Tongue (tissue), 1 donor: ENCODE measurements at regions not wholly inside any gene's neighbourhood (a gene's known extent, or its start where the extent isn't known, plus 50 kb on each side); places are given as distances from the start of the nearest gene placed in this dataset.

Source experiments
- DNase-seq: peaks from one replicate; pipeline ENCODE4 v3.0.0-alpha.2; 2015

DNA sequence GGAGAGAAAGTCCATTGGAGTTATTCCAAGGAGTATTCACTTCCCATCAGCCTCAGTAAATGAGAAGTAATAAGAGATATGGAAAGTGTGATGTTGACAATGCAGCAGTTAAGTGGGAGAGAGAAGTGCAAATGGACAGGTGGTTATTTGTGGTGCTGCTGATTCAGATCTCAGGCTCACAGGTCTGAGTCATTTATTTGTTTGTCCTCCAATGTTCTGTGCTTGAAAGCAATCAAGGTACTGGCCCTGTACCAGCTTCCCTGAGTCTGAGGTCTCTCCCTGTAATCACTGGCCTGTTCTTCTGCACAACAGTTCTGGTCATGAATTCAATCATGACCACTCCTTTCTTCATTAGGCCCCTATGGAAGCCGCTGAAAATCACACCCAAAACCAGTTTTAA lies 827.7 kb downstream of the MAFB start:
- DNase-seq = no peak

DNA sequence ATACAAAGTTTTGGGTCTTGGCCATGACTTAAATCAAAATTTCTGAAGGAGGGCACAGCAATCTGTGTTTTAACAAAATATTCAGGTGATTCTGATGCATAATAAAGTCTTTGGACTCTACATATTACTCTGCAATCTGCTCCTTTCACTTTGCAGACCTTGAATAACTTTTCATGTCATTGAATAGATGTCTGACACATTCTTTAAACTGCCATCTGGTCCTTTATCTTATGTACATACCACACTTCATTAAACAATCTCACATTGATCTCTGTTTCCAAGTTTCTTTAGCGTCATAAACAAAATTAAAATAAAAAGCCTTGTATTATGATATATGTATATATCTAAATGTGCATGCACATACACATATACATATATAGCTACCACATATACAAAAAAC lies 831.2 kb downstream of the MAFB start:
- no peak for DNase-seq

DNA sequence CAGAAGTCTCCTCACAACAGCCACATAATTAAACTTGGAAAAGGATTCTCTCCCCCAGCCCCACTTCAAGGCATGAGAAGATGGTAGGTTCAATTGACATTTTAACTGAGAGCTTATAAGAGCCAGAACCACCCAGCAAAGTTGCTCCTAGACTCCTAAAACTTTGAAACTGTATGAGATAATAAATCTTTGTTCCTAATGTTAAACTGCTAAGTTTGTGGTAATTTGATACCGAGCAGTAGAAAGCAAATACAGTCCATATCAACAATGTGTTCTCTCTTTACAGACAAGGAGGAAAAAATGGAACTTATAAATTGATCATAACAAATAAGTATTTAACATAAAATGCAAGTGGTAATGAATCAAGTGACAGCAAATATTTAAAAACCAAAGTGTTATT lies 831.8 kb downstream of the MAFB start:
- DNase-seq = no peak

DNA sequence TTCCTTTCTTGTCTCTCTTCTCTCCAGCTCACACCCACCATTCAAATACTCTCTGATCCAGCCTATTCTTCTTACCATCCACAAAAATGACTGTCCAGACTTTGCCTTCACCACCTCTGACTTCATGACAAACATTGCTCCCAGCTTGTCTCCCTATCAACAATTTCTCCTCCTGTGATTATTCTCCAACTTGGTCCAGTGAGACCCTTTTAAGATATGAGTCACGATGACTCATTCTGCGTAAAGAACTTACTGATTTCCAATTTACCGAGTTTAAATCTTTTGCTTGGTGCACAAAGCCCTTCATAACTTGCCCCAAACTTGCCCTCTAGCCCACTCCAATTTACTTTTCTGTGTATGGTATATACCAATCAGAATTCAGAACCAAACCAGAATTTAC lies 833.2 kb downstream of the MAFB start:
- DNase-seq = no peak

GRCh38 chr20:39855056-39855455 lies 834.0 kb downstream of the MAFB start:
- DNase-seq = no peak

GRCh38 chr20:39853636-39854035 lies 835.4 kb downstream of the MAFB start:
- no peak for DNase-seq

- no peak for DNase-seq
Measured at GRCh38 chr20:39853050-39853449, 836.0 kb downstream of the MAFB start.

DNA sequence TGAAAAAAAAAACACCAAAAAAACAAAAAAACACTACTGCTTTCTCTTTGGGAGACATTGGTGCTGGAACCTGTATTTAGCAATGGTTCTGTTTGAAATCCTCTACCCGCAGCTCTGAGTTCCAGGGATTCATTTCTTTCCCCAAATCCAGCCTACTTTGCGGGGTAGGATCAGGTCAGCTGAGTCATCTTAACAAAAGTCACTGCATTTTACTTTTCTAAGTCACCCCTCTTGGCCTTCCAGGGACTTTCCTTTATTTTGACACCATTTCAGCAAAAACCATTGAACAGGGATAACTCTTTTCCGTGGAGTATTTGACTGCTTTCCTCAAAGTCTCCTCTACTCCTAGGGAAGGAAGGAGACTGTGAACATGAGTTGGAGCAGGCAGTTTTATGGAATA lies 837.6 kb downstream of the MAFB start:
- no peak for DNase-seq

GRCh38 chr20:39850821-39851330 lies 838.2 kb downstream of the MAFB start:
- no peak for DNase-seq

- no peak for DNase-seq
Measured at GRCh38 chr20:39850246-39850645, 838.8 kb downstream of the MAFB start.

GRCh38 chr20:39849664-39850063 lies 839.4 kb downstream of the MAFB start:
- DNase-seq = peak; percentile 94

GRCh38 chr20:39849171-39849570 lies 839.9 kb downstream of the MAFB start:
- no peak for DNase-seq

- DNase-seq = no peak
Measured at GRCh38 chr20:39839399-39840119, 849.5 kb downstream of the MAFB start.

DNA sequence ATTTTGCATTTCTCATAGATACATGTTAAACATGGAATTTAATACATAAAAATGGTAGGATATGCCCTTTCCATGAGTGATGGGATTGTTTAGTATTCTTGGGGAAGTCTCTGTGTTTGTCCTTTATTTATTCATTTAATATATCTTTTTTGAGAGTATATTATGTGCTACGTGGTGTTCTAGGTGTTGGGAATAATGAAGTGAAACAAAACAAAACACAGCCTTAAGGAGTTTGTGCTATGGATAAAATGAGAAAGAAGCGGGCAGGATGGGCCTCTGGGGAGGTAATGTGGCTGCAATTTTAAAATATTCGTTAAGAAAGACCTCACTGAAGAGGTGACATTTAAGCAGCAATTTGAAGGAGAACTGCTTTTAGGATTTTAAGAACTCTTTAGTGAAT lies 851.5 kb downstream of the MAFB start:
- DNase-seq = no peak

- DNase-seq = peak; percentile 36
Measured at GRCh38 chr20:39835130-39835842, 853.8 kb downstream of the MAFB start.

DNA sequence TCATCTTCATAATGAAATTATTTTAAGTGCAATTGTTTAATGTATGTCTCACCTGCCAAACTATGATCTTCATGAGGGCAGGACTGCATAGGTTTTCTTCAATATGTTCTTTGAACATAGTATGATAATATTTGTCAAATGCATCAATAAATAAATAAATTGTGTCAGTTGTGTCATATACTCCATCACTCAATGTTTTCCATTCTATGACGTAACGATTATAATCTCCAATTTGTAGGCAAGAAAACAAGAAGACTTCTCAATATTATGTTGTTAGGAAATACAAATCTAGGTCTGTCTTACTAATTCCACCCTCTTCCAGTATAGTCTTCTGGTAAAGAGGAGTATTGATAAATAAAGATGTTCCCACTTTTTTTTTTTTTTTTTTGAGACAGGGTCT lies 858.1 kb downstream of the MAFB start:
- no peak for DNase-seq

- no peak for DNase-seq
Measured at GRCh38 chr20:39829661-39830060, 859.4 kb downstream of the MAFB start.

- DNase-seq = peak; percentile 49
Measured at GRCh38 chr20:39829256-39829655, 859.8 kb downstream of the MAFB start.

GRCh38 chr20:39825950-39826349 lies 863.1 kb downstream of the MAFB start:
- DNase-seq = no peak

- no peak for DNase-seq
Measured at GRCh38 chr20:39825524-39825923, 863.4 kb downstream of the DHX35 start.

DNA sequence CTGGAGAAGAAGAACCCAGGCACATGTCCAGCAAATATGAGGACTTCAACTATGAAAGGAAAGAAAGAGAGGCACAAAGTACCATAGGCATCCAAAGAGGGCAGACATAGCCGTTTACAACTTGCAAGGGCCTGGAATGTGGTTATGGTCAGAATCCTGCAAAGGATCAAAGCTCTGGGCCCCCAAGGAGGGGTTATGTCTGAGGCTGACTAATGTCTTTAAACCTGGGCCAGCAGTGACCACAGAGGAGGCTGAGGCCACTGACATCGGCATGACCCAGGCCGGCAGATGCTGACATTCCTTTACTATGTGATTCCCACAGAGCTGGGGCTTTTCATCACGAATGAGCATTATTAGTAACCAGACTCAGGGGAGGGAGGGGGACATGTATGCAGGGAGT lies 861.1 kb downstream of the DHX35 start:
- DNase-seq = no peak

- no peak for DNase-seq
Measured at GRCh38 chr20:39822667-39823066, 860.5 kb downstream of the DHX35 start.

- no peak for DNase-seq
Measured at GRCh38 chr20:39813190-39813829, 851.2 kb downstream of the DHX35 start.
